Hepatocyte (in vitro differentiated cells): ENCODE measurements at regions not wholly inside any gene's neighbourhood (a gene's known extent, or its start where the extent isn't known, plus 50 kb on each side); places are given as distances from the start of the nearest gene placed in this dataset.

Source experiments
- CTCF ChIP-seq: fragments of 200-600 bp; sonication (generic); IDR thresholded peaks from 2 replicates; pipeline ENCODE4 v1.5.1; 2016; ENCODE audit warnings: antibody characterized with exemption, mild to moderate bottlenecking; ENCODE audit not compliant: poor library complexity
- EZH2phosphoT487 ChIP-seq: fragments of 200-600 bp; sonication (generic); IDR thresholded peaks from one replicate; pipeline ENCODE4 v1.6.1; 2018; ENCODE audit warnings: antibody characterized with exemption, mild to moderate bottlenecking, low read depth, moderate library complexity; ENCODE audit not compliant: unreplicated experiment, severe bottlenecking

GRCh38 chr4:84051639-84052038, 447.5 kb downstream of the NKX6-1 start:
- no peak for TF ChIP-seq EZH2phosphoT487
- no peak for TF ChIP-seq CTCF
